ENCODE measurements at regions not wholly inside any gene's neighbourhood (a gene's known extent, or its start where the extent isn't known, plus 50 kb on each side); places are given as distances from the start of the nearest gene placed in this dataset.
"Not testable (repeated sequence)": the region's sequence is repeated elsewhere in the genome, so short reads cannot be mapped to it uniquely, and the experiment has no call there.

DNA sequence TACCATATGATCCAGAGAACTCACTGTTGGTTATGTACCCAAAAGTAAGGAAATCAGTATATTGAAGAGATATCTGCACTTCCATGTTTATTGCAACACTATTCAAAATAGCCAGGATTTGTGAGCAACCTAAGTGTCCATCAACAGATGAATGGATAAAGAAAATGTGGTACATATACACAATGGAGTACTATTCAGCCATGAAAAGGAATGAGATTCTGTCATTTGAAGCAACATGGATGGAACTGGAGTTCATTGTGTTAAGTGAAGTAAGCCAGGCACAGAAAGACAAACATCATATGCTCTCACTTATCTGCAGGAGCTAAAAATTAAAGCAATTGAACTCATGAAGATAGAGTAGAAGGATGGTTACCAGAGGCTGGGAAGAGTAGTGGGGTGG lies 510.5 kb downstream of the KLHL13 start:
- TF ChIP-seq EZH2 (IDR thresholded peaks at IDR 0.05); POLR2AphosphoS5 (IDR thresholded peaks at IDR 0.05; ENCODE audit: borderline replicate concordance, low read depth, low read length); FOXP2 (optimal IDR thresholded peaks at IDR 0.05; ENCODE audit: control extremely low read depth, extremely low read length, insufficient read depth): not testable (repeated sequence)
